Adipocyte (in vitro differentiated cells): ENCODE measurements at regions not wholly inside any gene's neighbourhood (a gene's known extent, or its start where the extent isn't known, plus 50 kb on each side); places are given as distances from the start of the nearest gene placed in this dataset.

Experiments
- DNase-seq: peaks from one replicate; pipeline ENCODE4 v3.0.0-alpha.2; 2015; ENCODE audit warnings: low read depth
- H3K27me3 ChIP-seq: replicated peaks from 2 replicates; pipeline ENCODE4 v1.7.0; 2013; ENCODE audit warnings: mild to moderate bottlenecking, low read length, moderate library complexity; ENCODE audit not compliant: control insufficient read depth, insufficient read depth
- H3K36me3 ChIP-seq: 2 replicates; pipeline ENCODE4 v1.7.0; 2013; ENCODE audit warnings: low read length, mild to moderate bottlenecking, moderate library complexity; ENCODE audit not compliant: control insufficient read depth, insufficient read depth, severe bottlenecking
- H3K4me1 ChIP-seq: 2 replicates; pipeline ENCODE4 v1.7.0; 2013; ENCODE audit warnings: mild to moderate bottlenecking, low read length, moderate library complexity; ENCODE audit not compliant: control insufficient read depth, insufficient read depth
- H3K4me3 ChIP-seq: 2 replicates; pipeline ENCODE4 v1.7.0; 2013; ENCODE audit warnings: mild to moderate bottlenecking, low read length, moderate library complexity
- H3K9ac ChIP-seq: 2 replicates; pipeline ENCODE4 v1.7.0; 2013; ENCODE audit warnings: mild to moderate bottlenecking, low read length, moderate library complexity
- H3K9me3 ChIP-seq: 2 replicates; pipeline ENCODE4 v1.7.0; 2013; ENCODE audit warnings: mild to moderate bottlenecking, low read length, moderate library complexity; ENCODE audit not compliant: control insufficient read depth

GRCh38 chr12:89907659-89908058 is 199.0 kb upstream of the ATP2B1 start:
- no peak for DNase-seq
- Histone ChIP-seq H3K4me3 (no peak overlapping the region), H3K9me3 (peaks cover 2% of the 10 kb centered on the region), H3K36me3 (no peaks in the 10 kb centered on the region), H3K4me1 (no peaks in the 10 kb centered on the region), H3K27me3 (no peaks in the 10 kb centered on the region), H3K9ac (no peak overlapping the region)

GRCh38 chr12:89906824-89907223 is 198.2 kb upstream of the ATP2B1 start:
- no peaks in the 10 kb centered on the region for H3K36me3 ChIP-seq
- H3K4me1 ChIP-seq: no peaks in the 10 kb centered on the region
- peaks cover 2% of the 10 kb centered on the region for H3K9me3 ChIP-seq
- H3K4me3 ChIP-seq: no peak overlapping the region
- H3K27me3 ChIP-seq: no peaks in the 10 kb centered on the region
- DNase-seq: no peak
- H3K9ac ChIP-seq: no peak overlapping the region

DNA sequence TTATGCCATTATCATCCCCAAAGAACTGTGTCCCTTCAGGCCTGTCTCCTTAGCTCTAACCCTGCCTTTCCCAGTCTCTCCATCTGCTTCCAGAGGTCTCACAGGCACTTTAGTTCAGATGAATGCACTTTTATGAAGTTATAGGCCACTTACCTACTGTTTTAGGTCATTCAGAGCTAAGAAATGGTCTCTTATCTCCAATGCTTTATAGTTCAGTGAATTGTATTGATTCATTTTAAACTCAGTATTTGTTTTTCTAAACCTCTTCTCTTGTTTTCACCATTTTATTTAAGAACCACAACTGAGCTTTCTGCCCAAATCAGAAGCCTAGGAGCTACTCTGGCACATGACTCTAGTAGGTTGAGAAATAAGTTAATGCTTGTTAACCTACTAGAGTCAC is 197.5 kb upstream of the ATP2B1 start:
- H3K9ac ChIP-seq: no peak overlapping the region
- no peak for DNase-seq
- H3K9me3 ChIP-seq: no peaks in the 10 kb centered on the region
- H3K4me1 ChIP-seq: no peaks in the 10 kb centered on the region
- H3K36me3 ChIP-seq: no peaks in the 10 kb centered on the region
- no peaks in the 10 kb centered on the region for H3K27me3 ChIP-seq
- H3K4me3 ChIP-seq: no peak overlapping the region

GRCh38 chr12:89901906-89902642 is 193.4 kb upstream of the ATP2B1 start:
- no peaks in the 10 kb centered on the region for H3K27me3 ChIP-seq
- H3K9me3 ChIP-seq: no peaks in the 10 kb centered on the region
- H3K4me1 ChIP-seq: no peaks in the 10 kb centered on the region
- H3K4me3 ChIP-seq: no peak overlapping the region
- no peak for DNase-seq
- no peaks in the 10 kb centered on the region for H3K36me3 ChIP-seq
- no peak overlapping the region for H3K9ac ChIP-seq

DNA sequence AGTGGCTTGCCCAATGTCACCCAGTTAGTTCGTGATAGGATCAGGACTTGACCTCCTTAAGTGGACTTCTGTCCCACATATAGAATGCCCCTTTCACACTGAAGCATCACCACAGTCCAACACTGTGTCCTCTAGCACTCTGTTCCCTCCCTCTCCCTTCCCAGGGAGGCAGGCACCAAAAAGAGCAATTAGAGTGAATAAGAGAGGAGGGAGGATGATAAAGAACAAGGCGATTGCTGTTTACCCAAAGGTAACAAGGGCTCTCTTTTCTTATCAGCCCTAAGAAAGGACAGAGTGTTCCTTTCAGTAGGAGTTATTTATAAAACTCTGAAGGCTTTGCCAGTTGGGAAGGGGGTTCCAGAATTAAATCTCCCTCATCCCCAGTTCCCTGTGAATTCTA is 192.7 kb upstream of the ATP2B1 start:
- DNase-seq: no peak
- Histone ChIP-seq H3K27me3 (no peaks in the 10 kb centered on the region), H3K4me1 (no peaks in the 10 kb centered on the region), H3K9me3 (no peaks in the 10 kb centered on the region), H3K4me3 (no peak overlapping the region), H3K36me3 (no peaks in the 10 kb centered on the region), H3K9ac (no peak overlapping the region)

- Histone ChIP-seq H3K9me3 (no peaks in the 10 kb centered on the region), H3K27me3 (no peaks in the 10 kb centered on the region), H3K4me1 (no peaks in the 10 kb centered on the region), H3K9ac (no peak overlapping the region), H3K36me3 (no peaks in the 10 kb centered on the region), H3K4me3 (no peak overlapping the region)
- no peak for DNase-seq
Measured at GRCh38 chr12:89899651-89900050, 191.0 kb upstream of the ATP2B1 start.

- Histone ChIP-seq H3K9me3 (no peaks in the 10 kb centered on the region), H3K27me3 (no peaks in the 10 kb centered on the region), H3K36me3 (no peaks in the 10 kb centered on the region), H3K4me1 (peaks cover 11% of the 10 kb centered on the region), H3K9ac (no peak overlapping the region), H3K4me3 (no peak overlapping the region)
- DNase-seq: no peak
Measured at GRCh38 chr12:89895591-89895990, 187.0 kb upstream of the ATP2B1 start.

DNA sequence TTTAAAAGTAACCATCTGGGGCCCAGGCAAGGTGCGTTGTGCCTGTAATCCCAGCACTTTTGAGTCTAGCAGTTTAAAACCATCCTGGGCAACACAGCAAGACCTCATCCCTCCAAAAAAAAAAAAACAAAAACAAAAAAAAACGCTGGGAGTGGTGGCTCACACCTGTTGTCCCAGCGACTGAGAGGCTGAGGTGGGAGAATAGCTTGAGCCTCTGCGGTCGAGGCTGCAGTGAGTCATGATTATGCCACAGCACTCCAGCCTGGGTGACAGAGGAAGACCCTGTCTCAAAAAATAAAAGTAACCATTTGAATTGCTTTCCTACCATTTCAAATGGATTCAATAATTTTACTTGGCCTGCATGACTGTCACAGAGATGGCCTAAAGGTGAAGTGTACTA is 186.5 kb upstream of the ATP2B1 start:
- no peaks in the 10 kb centered on the region for H3K36me3 ChIP-seq
- no peaks in the 10 kb centered on the region for H3K9me3 ChIP-seq
- no peak overlapping the region for H3K4me3 ChIP-seq
- no peak overlapping the region for H3K9ac ChIP-seq
- no peak for DNase-seq
- no peaks in the 10 kb centered on the region for H3K27me3 ChIP-seq
- H3K4me1 ChIP-seq: peaks cover 11% of the 10 kb centered on the region

DNA sequence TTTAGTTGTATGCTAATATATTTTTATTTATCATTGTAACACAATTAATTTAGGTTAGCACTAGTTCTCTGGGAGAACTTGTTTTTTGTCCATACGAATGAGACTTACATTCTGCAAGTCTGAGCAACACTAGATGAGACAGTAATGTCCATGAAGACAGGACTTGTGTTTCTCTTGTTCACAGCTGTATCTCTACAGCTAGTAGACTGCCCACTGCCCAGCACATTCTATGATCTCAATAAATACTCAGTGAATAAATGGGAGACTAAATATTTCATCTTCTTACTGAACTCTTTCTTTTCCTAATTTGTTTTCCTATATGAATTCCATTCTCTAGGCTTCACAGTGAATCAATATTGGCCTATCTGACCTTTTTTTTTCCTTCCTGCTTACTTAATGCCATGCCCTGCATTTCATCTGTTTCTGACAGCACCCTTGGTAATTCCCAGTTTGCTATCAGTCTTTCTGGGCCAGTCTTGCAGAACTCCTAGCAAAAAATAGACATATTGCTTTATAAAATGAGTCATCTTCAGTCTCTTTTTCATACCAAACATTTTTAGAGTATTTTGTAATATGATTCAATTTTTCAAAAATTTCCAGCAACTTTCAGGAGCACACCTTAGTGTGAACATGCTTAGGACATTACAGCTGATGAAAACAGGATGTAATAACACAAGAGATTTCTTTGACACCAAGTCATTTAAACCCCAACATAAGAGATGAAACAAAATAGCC is 185.5 kb upstream of the ATP2B1 start:
- Histone ChIP-seq H3K9me3 (no peaks in the 10 kb centered on the region), H3K36me3 (no peaks in the 10 kb centered on the region), H3K9ac (peak overlapping the region; percentile 63), H3K4me1 (peaks cover 15% of the 10 kb centered on the region), H3K4me3 (no peak overlapping the region), H3K27me3 (no peaks in the 10 kb centered on the region)
- DNase-seq: peak; percentile 61

- DNase-seq: no peak
- H3K9ac ChIP-seq: no peak overlapping the region
- H3K4me1 ChIP-seq: peaks cover 15% of the 10 kb centered on the region
- no peak overlapping the region for H3K4me3 ChIP-seq
- H3K9me3 ChIP-seq: no peaks in the 10 kb centered on the region
- no peaks in the 10 kb centered on the region for H3K27me3 ChIP-seq
- H3K36me3 ChIP-seq: no peaks in the 10 kb centered on the region
Measured at GRCh38 chr12:89892436-89892835, 183.8 kb upstream of the ATP2B1 start.

DNA sequence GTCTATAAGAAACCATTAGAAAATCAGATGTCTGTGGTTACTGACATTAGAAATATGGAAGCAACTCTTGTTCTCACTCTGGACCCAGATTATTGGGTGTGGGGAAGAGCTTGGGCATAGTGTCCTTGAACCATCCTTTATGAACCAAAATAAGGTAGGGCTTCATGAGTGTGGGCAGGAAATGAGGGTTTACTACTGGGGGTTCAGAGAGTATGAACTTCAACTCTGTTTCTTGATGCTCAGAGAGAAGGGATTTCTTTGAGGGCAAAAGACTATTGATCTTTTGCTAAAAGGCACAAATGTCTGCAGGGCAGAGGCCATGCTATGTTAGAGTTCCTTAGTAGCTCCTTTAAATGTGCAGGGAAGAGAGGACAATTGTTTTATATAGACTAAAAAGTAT is 183.3 kb upstream of the ATP2B1 start:
- Histone ChIP-seq H3K36me3 (no peaks in the 10 kb centered on the region), H3K9ac (no peak overlapping the region), H3K9me3 (no peaks in the 10 kb centered on the region), H3K4me3 (no peak overlapping the region), H3K27me3 (no peaks in the 10 kb centered on the region), H3K4me1 (peaks cover 15% of the 10 kb centered on the region)
- no peak for DNase-seq
